ENCODE measurements at regions not wholly inside any gene's neighbourhood (a gene's known extent, or its start where the extent isn't known, plus 50 kb on each side); places are given as distances from the start of the nearest gene placed in this dataset.

DNA sequence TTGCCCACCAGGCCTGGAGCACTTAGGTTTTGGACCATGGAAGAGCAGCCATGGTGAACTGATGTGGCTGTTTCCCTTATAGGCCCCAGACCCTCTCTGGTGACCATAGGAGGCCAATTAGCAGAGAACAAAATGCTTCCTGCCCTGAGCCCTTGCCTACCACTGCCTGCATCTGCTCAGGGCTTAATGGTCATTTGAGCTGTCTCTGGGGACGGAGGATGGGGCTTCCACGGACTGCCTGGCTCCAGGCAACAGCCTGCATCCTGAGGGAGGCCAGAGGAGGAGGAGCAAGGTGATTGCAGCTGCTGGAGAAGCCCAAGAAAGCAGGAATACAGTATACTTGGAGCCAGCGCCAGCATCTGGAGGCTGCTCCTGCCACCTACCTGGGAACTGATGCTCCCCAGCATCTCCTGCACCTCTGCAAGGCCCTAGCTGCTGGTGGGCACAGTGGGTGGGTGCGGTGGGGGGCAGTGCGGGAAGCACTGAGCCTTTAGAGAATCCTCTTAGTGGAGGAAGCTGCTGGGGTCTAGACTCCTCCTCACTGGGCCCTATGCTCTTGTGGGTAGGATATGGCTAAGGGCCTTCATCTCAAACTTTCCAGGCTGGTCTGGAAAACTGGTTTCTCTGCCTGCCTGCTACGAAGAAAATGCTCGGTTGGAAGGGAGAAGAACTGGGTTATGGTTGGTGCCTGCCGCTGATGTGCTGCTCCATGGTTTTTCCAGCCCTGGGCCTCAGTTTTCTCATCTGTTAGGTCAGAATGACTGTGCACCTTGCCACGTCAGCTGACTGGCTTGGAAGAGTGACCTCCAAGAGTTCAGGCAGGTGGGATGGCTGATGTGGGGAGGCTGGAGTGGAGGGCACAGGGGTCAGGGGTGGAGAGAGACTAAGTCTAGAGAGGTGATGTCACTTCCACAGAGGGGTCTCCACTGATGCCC, 158.8 kb upstream of the PJA1 start:
- TF ChIP-seq, protein P1, sequence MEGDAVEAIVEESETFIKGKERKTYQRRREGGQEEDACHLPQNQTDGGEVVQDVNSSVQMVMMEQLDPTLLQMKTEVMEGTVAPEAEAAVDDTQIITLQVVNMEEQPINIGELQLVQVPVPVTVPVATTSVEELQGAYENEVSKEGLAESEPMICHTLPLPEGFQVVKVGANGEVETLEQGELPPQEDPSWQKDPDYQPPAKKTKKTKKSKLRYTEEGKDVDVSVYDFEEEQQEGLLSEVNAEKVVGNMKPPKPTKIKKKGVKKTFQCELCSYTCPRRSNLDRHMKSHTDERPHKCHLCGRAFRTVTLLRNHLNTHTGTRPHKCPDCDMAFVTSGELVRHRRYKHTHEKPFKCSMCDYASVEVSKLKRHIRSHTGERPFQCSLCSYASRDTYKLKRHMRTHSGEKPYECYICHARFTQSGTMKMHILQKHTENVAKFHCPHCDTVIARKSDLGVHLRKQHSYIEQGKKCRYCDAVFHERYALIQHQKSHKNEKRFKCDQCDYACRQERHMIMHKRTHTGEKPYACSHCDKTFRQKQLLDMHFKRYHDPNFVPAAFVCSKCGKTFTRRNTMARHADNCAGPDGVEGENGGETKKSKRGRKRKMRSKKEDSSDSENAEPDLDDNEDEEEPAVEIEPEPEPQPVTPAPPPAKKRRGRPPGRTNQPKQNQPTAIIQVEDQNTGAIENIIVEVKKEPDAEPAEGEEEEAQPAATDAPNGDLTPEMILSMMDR (IDR thresholded peaks at IDR 0.05; ENCODE audit: insufficient read depth, low read length, severe bottlenecking) = no peak
- FAIRE-seq (peak; percentile 70), DNase-seq (ENCODE audit: low read depth) (no peak)
- Histone ChIP-seq H3K27me3 (ENCODE audit: control insufficient read depth, insufficient read depth, low read length) (no peaks in the 10 kb centered on the region), H3K4me3 (ENCODE audit: low read depth, low read length) (no peak overlapping the region), H3K36me3 (ENCODE audit: control insufficient read depth, insufficient read depth, low read length) (no peaks in the 10 kb centered on the region)

- DNase-seq (ENCODE audit: low read depth) (no peak), FAIRE-seq (no peak)
- Histone ChIP-seq H3K36me3 (ENCODE audit: control insufficient read depth, insufficient read depth, low read length) (no peaks in the 10 kb centered on the region), H3K27me3 (ENCODE audit: control insufficient read depth, insufficient read depth, low read length) (no peaks in the 10 kb centered on the region), H3K4me3 (ENCODE audit: low read depth, low read length) (no peak overlapping the region)
- TF ChIP-seq, protein P1 (IDR thresholded peaks at IDR 0.05; ENCODE audit: insufficient read depth, low read length, severe bottlenecking) = no peak
Observed at GRCh38 chrX:69321789-69322188, 156.5 kb upstream of the PJA1 start.

- no peaks in the 10 kb centered on the region for H3K27me3 ChIP-seq (ENCODE audit: control insufficient read depth, insufficient read depth, low read length)
- no peak overlapping the region for H3K4me3 ChIP-seq (ENCODE audit: low read depth, low read length)
- FAIRE-seq = no peak
- H3K36me3 ChIP-seq (ENCODE audit: control insufficient read depth, insufficient read depth, low read length) = no peaks in the 10 kb centered on the region
- DNase-seq (ENCODE audit: low read depth) = no peak
- TF ChIP-seq, protein P1 (IDR thresholded peaks at IDR 0.05; ENCODE audit: insufficient read depth, low read length, severe bottlenecking) = no peak
Observed at GRCh38 chrX:69321006-69321655, 155.9 kb upstream of the PJA1 start.

GRCh38 chrX:69320116-69320515, 154.9 kb upstream of the PJA1 start:
- no peaks in the 10 kb centered on the region for H3K27me3 ChIP-seq (ENCODE audit: control insufficient read depth, insufficient read depth, low read length)
- no peak for FAIRE-seq
- no peak overlapping the region for H3K4me3 ChIP-seq (ENCODE audit: low read depth, low read length)
- no peak for DNase-seq (ENCODE audit: low read depth)
- no peaks in the 10 kb centered on the region for H3K36me3 ChIP-seq (ENCODE audit: control insufficient read depth, insufficient read depth, low read length)
- TF ChIP-seq, protein P1 (IDR thresholded peaks at IDR 0.05; ENCODE audit: insufficient read depth, low read length, severe bottlenecking) = no peak

- TF ChIP-seq, protein P1 (IDR thresholded peaks at IDR 0.05; ENCODE audit: insufficient read depth, low read length, severe bottlenecking) = no peak
- no peaks in the 10 kb centered on the region for H3K27me3 ChIP-seq (ENCODE audit: control insufficient read depth, insufficient read depth, low read length)
- FAIRE-seq (no peak), DNase-seq (ENCODE audit: low read depth) (peak; percentile 65)
- H3K36me3 ChIP-seq (ENCODE audit: control insufficient read depth, insufficient read depth, low read length) = no peaks in the 10 kb centered on the region
- H3K4me3 ChIP-seq (ENCODE audit: low read depth, low read length) = no peak overlapping the region
Observed at GRCh38 chrX:69319376-69319775, 154.1 kb upstream of the PJA1 start.
